Heart left ventricle (tissue), 16 donors: ENCODE measurements at regions not wholly inside any gene's neighbourhood (a gene's known extent, or its start where the extent isn't known, plus 50 kb on each side); places are given as distances from the start of the nearest gene placed in this dataset.

Experiments used
- ATAC-seq, 4 donors: fragments of 200-7000 bp; cut with Tn5 transposase; one replicate each; pipeline ENCODE4 v1.9.1; 2020 to 2022; ENCODE audit warnings: moderate library complexity in 4 of 4, mild to moderate bottlenecking in 3 of 4, moderate number of reproducible peaks in 1 of 4
- DNase-seq, 5 donors: peaks; one replicate each; pipeline ENCODE4 v3.0.0-alpha.2; 2020
- H3K27ac ChIP-seq, 12 donors: fragments of 200-600 bp; sonication (generic) in 4 of 12; one replicate each; pipeline versions ENCODE4 v1.5.0 to v1.8.0; 2016 to 2022; ENCODE audit warnings: mild to moderate bottlenecking in 2 of 12
- H3K27me3 ChIP-seq, 9 donors: fragments of 200-600 bp; sonication (generic) in 2 of 9; one replicate each; pipeline versions ENCODE4 v1.5.1 to v1.8.0; 2016 to 2022; ENCODE audit warnings: mild to moderate bottlenecking in 3 of 9
- H3K36me3 ChIP-seq, 9 donors: fragments of 200-600 bp; sonication (generic) in 2 of 9; one replicate each; pipeline versions ENCODE4 v1.5.0 to v1.8.0; 2018 to 2022; ENCODE audit warnings: mild to moderate bottlenecking in 2 of 9
- H3K4me1 ChIP-seq, 12 donors: fragments of 200-600 bp; sonication (generic) in 4 of 12; one replicate each; pipeline versions ENCODE4 v1.5.0 to v1.8.0; 2016 to 2022; ENCODE audit warnings: mild to moderate bottlenecking in 3 of 12
- H3K4me3 ChIP-seq, 12 donors: fragments of 200-600 bp; sonication (generic) in 4 of 12; one replicate each; pipeline versions ENCODE4 v1.5.0 to v1.8.0; 2017 to 2022; ENCODE audit warnings: mild to moderate bottlenecking in 9 of 12, moderate library complexity in 4 of 12
- H3K9me3 ChIP-seq, 12 donors: fragments of 200-600 bp; sonication (generic) in 4 of 12; one replicate each; pipeline versions ENCODE4 v1.5.0 to v1.8.0; 2016 to 2022; ENCODE audit warnings: mild to moderate bottlenecking in 1 of 12
- CTCF ChIP-seq, 12 donors: fragments of 200-600 bp; sonication (generic) in 4 of 12; IDR thresholded peaks; one replicate each; pipeline versions ENCODE4 v1.5.0 to v1.8.0; 2018 to 2022; ENCODE audit warnings: antibody characterized with exemption in 12 of 12, mild to moderate bottlenecking in 5 of 12
- POLR2A ChIP-seq, 2 donors: fragments of 450-650 bp; IDR thresholded peaks; one replicate each; pipeline ENCODE4 v1.6.1; 2017; ENCODE audit warnings: antibody characterized with exemption in 2 of 2, mild to moderate bottlenecking in 2 of 2, moderate library complexity in 2 of 2
- WGBS, 4 donors: extraction: QIAGEN DNeasy Blood & Tissue Kit in 2 of 4; methylation state at CpG; one replicate each; pipeline versions ENCODE4 v1.1.5 to v1.1.7; 2013 to 2018; 5-methylcytosine and 5-hydroxymethylcytosine counted together
- intact Hi-C, 10 donors: fragments of 100-400 bp; cut with DNase I; formaldehyde crosslinking; loops; one replicate each; pipeline versions ENCODE4 v1.11.1 to v1.14.2; 2022
- donor health status: ischemic (EF 13 %, LVEDD 7.1; RV severe dilation, severe dysfunction).
- donor health status: healthy with polysubstance abuse.
- donor health status: DM: no; HTN: yes; CAD: no.
- donor health status: DM: no; HTN: no; CAD: no.
- donor health status: ischemic (EF 25% LVEDD 6.9; RV normal size, moderate dysfunction).
- donor health status: ischemic (EF 25% LVEDD 5.7; RV mildly dilated, moderate dysfunction).
- donor health status: healthy.
- donor health status: DM: yes; HTN: yes; CAD: no.
- donor health status: ischemic (EF 35%, LVEDD 5.7; RV mildly dilated, moderate dysfunction).
- donor health status: nonischemic (EF 11% LVEDD 7.7; RV severe dilation, severe dysfunction).
- donor health status: DM: yes; HTN: yes; CAD: no.
- donor health status: PGD.
- donor health status: ischemic (EF 29% LVEDD 5.4; RV normal size, mild dysfunction).
- donor health status: nonischemic (EF 23%, LVEDD 6.1; RV moderate dilation, normal function).

- intact Hi-C loops = no loop called here
- Histone ChIP-seq H3K36me3 (no peaks in the 10 kb centered on the region), H3K27ac (no peak overlapping the region), H3K27me3 (no peaks in the 10 kb centered on the region), H3K4me3 (no peak overlapping the region), H3K9me3 (no peaks in the 10 kb centered on the region), H3K4me1 (peaks cover 0 to 18% (median 0%) of the 10 kb centered on the region in 12 donors)
- TF ChIP-seq CTCF (IDR thresholded peaks at IDR 0.05) = no peak
- TF ChIP-seq POLR2A (IDR thresholded peaks at IDR 0.05) = no peak
- no peak for DNase-seq
- ATAC-seq = peak in 2 of 4 donors; percentile 41 to 47
- WGBS, 4 donors = 62 to 74% (median 70%) methylated on average over 9 of the region's 9 CpGs
These were observed 94.0 kb upstream of the HIVEP1 start for GRCh38 chr6:11917951-11918738.

GRCh38 chr6:11912420-11912819, 99.7 kb upstream of the HIVEP1 start:
- TF ChIP-seq POLR2A (IDR thresholded peaks at IDR 0.05) (no peak), CTCF (IDR thresholded peaks at IDR 0.05) (no peak)
- WGBS, 4 donors = 93 to 97% (median 95%) methylated on average over 6 of the region's 6 CpGs
- Histone ChIP-seq H3K4me3 (no peak overlapping the region), H3K9me3 (peaks cover 0 to 5% (median 0%) of the 10 kb centered on the region in 12 donors), H3K27ac (no peak overlapping the region), H3K4me1 (no peaks in the 10 kb centered on the region), H3K36me3 (no peaks in the 10 kb centered on the region), H3K27me3 (no peaks in the 10 kb centered on the region)
- DNase-seq = no peak
- intact Hi-C loops = no loop called here
- no peak for ATAC-seq

GRCh38 chr6:11911538-11911937, 100.6 kb upstream of the HIVEP1 start:
- no peak overlapping the region for H3K4me3 ChIP-seq
- no peak for DNase-seq
- no peaks in the 10 kb centered on the region for H3K36me3 ChIP-seq
- WGBS, 4 donors = 74 to 91% (median 88%) methylated on average over 1 of the region's 1 CpG
- H3K9me3 ChIP-seq = peaks cover 0 to 5% (median 0%) of the 10 kb centered on the region in 12 donors
- intact Hi-C loops = no loop called here
- TF ChIP-seq CTCF (IDR thresholded peaks at IDR 0.05) (no peak), POLR2A (IDR thresholded peaks at IDR 0.05) (no peak)
- H3K27ac ChIP-seq = no peak overlapping the region
- no peaks in the 10 kb centered on the region for H3K4me1 ChIP-seq
- H3K27me3 ChIP-seq = no peaks in the 10 kb centered on the region
- no peak for ATAC-seq

- H3K27ac ChIP-seq = no peak overlapping the region
- no peaks in the 10 kb centered on the region for H3K36me3 ChIP-seq
- ATAC-seq (no peak), DNase-seq (no peak)
- TF ChIP-seq POLR2A (IDR thresholded peaks at IDR 0.05) (no peak), CTCF (IDR thresholded peaks at IDR 0.05) (no peak)
- no peaks in the 10 kb centered on the region for H3K4me1 ChIP-seq
- H3K9me3 ChIP-seq = peaks cover 0 to 5% (median 0%) of the 10 kb centered on the region in 12 donors
- 74 to 83% (median 79%) methylated on average over 7 of the region's 7 CpGs for WGBS, 4 donors
- intact Hi-C loops = no loop called here
- H3K4me3 ChIP-seq = no peak overlapping the region
- no peaks in the 10 kb centered on the region for H3K27me3 ChIP-seq
These were observed 102.4 kb upstream of the HIVEP1 start for GRCh38 chr6:11909696-11910132.
